MCF 10A (cell line): ENCODE measurements at regions not wholly inside any gene's neighbourhood (a gene's known extent, or its start where the extent isn't known, plus 50 kb on each side); places are given as distances from the start of the nearest gene placed in this dataset.

ENCODE experiments used
- BruUV-seq: library from RNA; stranded (reverse); fragments of 400-500 nt; replicated peaks from 2 replicates; lab custom pipeline; 2021; lab: Mats Ljungman, UMichigan
- CTCF ChIA-PET: fragments of 300-600 bp; sonication (Branson Sonifier 250); formaldehyde crosslinking; extraction: SDS; loops from one replicate; lab custom pipeline; 2021; ENCODE audit warnings: antibody characterized with exemption, inconsistent platforms; lab: Yijun Ruan, JAX
- POLR2A ChIA-PET: fragments of 300-600, 350-650 bp; sonication (Branson Sonifier 250); formaldehyde crosslinking; extraction: SDS; loops from one replicate; lab custom pipeline; 2020; ENCODE audit warnings: antibody characterized with exemption, inconsistent platforms; lab: Yijun Ruan, JAX
- DNase-seq: peaks from one replicate; pipeline ENCODE4 v3.0.0-alpha.2; 2018; ENCODE audit not compliant: unreplicated experiment
- H3K27ac Mint-ChIP-seq: one replicate; pipeline ENCODE4 v1.8.0; 2022; ENCODE audit warnings: mild to moderate bottlenecking, low read depth, mixed read lengths; ENCODE audit not compliant: unreplicated experiment
- H3K27me3 Mint-ChIP-seq: one replicate; pipeline ENCODE4 v1.8.0; 2022; ENCODE audit warnings: mixed read lengths; ENCODE audit not compliant: insufficient read depth, unreplicated experiment
- H3K36me3 Mint-ChIP-seq: one replicate; pipeline ENCODE4 v1.8.0; 2022; ENCODE audit warnings: mild to moderate bottlenecking, moderate library complexity, mixed read lengths; ENCODE audit not compliant: insufficient read depth, unreplicated experiment
- H3K4me1 Mint-ChIP-seq: one replicate; pipeline ENCODE4 v1.8.0; 2022; ENCODE audit warnings: mixed read lengths; ENCODE audit not compliant: insufficient read depth, unreplicated experiment
- H3K4me3 Mint-ChIP-seq: one replicate; pipeline ENCODE4 v1.8.0; 2022; ENCODE audit warnings: mild to moderate bottlenecking, moderate library complexity, mixed read lengths; ENCODE audit not compliant: unreplicated experiment
- H3K9me3 Mint-ChIP-seq: one replicate; pipeline ENCODE4 v1.8.0; 2022; ENCODE audit warnings: mixed read lengths; ENCODE audit not compliant: unreplicated experiment
- intact Hi-C: fragments of 100-400 bp; cut with micrococcal nuclease; formaldehyde crosslinking; loops from 2 replicates; pipeline ENCODE4 v1.14.1; 2022
- TF ChIP-seq, protein P1 (sequence below): fragments of 200-600 bp; IDR thresholded peaks from one replicate; pipeline ENCODE4 v1.8.0; 2022; ENCODE audit warnings: antibody characterized with exemption, mild to moderate bottlenecking; ENCODE audit not compliant: unreplicated experiment

DNA sequence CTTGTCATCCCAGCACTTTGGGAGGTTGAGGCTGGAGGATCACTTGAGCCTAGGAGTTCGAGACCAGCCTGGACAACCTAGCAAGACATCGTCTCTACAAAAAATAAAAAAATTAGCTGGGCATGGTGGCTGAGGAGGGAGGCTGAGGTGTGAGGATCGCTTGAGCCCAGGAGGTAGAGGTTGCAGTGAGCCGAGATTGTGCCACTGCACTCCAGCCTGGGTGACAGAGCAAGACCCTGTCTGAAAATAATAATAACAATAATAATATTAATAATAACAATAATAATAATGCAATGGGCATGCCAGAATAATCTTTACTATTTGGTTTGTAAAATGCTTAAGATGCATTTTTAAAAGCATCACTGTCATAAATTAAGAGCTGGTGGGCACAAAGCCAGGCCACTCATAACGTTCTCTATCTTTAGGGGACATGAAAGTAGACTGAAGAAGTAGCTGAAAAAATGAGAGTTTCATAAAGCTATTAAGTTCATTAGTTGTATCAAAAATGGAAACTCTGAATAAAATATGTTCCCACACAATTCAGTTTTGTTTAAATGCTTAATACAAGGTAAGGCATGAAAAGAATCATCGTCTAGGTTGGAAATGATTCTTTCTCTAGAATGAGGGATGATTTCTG is 51.6 kb upstream of the ITPKB start:
- ChIA-PET CTCF (interaction anchor here (0.8 to 1.3 kb wide), 3 partner anchors 11 to 19 kb away, joined by 3 to 5 read pairs (median 3); no protein-coding TSS in a partner anchor), POLR2A (interaction anchor here (0.7 to 1.3 kb wide), 4 partner anchors 11 to 87 kb away, joined by 3 to 12 read pairs (median 6); no protein-coding TSS in a partner anchor)
- peaks cover 14% of the 10 kb centered on the region for H3K27me3 Mint-ChIP-seq

DNA sequence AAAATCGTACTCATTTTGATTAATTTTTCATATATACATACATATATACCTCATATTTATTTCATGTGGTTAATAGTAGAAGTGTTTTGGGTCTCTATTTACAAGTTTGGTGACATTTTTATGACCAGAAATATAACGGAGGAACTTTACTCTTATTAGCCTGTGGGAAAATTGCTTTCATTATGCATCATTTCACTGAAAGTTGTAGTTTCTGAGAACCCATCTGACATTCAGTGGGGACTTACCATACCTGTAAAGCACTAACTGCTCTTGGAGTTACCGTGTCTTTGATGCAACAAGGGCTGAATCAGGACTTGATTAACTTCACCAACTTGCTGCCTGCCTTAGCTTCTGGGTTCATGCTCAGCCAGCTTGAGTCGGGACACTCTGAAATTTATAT is 49.9 kb upstream of the ITPKB start:
- Mint-ChIP-seq H3K36me3 (no peaks in the 10 kb centered on the region), H3K9me3 (no peaks in the 10 kb centered on the region), H3K4me1 (no peaks in the 10 kb centered on the region), H3K27me3 (peaks cover 9% of the 10 kb centered on the region), H3K27ac (no peak overlapping the region), H3K4me3 (no peak overlapping the region)
- BruUV-seq, result no TSS peak
- intact Hi-C loops, result no loop called here
- DNase-seq, result no peak
- CTCF ChIA-PET, result no interaction called here
- TF ChIP-seq, protein P1, sequence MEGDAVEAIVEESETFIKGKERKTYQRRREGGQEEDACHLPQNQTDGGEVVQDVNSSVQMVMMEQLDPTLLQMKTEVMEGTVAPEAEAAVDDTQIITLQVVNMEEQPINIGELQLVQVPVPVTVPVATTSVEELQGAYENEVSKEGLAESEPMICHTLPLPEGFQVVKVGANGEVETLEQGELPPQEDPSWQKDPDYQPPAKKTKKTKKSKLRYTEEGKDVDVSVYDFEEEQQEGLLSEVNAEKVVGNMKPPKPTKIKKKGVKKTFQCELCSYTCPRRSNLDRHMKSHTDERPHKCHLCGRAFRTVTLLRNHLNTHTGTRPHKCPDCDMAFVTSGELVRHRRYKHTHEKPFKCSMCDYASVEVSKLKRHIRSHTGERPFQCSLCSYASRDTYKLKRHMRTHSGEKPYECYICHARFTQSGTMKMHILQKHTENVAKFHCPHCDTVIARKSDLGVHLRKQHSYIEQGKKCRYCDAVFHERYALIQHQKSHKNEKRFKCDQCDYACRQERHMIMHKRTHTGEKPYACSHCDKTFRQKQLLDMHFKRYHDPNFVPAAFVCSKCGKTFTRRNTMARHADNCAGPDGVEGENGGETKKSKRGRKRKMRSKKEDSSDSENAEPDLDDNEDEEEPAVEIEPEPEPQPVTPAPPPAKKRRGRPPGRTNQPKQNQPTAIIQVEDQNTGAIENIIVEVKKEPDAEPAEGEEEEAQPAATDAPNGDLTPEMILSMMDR, result no peak
- POLR2A ChIA-PET, result interaction anchor here (1.1 kb wide), 1 partner anchor 10 kb away, joined by 7 read pairs; no protein-coding TSS in a partner anchor

More for the DNA sequence above, 51.6 kb upstream of the ITPKB start:
- Mint-ChIP-seq H3K27ac (no peak overlapping the region), H3K36me3 (no peaks in the 10 kb centered on the region), H3K4me1 (no peaks in the 10 kb centered on the region), H3K9me3 (no peaks in the 10 kb centered on the region), H3K4me3 (no peak overlapping the region)
- no TSS peak for BruUV-seq
- no peak for DNase-seq
- TF ChIP-seq, protein P1, result no peak
- intact Hi-C loops, result no loop called here
